H9 (cell line): ENCODE measurements at regions not wholly inside any gene's neighbourhood (a gene's known extent, or its start where the extent isn't known, plus 50 kb on each side); places are given as distances from the start of the nearest gene placed in this dataset.

ENCODE experiments used
- DNase-seq: peaks from one replicate; pipeline ENCODE4 v3.0.0-alpha.2; 2017
- H2AFZ ChIP-seq: one replicate; pipeline ENCODE4 v1.6.1; 2013; ENCODE audit warnings: mild to moderate bottlenecking, low read length, control low read depth, moderate library complexity
- H2AK5ac ChIP-seq: 2 replicates; pipeline ENCODE4 v1.6.1; 2013; ENCODE audit warnings: low read length, control low read depth, mixed read lengths; ENCODE audit not compliant: insufficient read length
- H2BK120ac ChIP-seq: one replicate; pipeline ENCODE4 v1.6.1; 2013; ENCODE audit warnings: low read depth, mild to moderate bottlenecking, low read length, control low read depth, inconsistent platforms; ENCODE audit not compliant: poor library complexity, severe bottlenecking
- H2BK12ac ChIP-seq: 2 replicates; pipeline ENCODE4 v1.6.1; 2013; ENCODE audit warnings: low read length, control low read depth, mixed read lengths, low read depth; ENCODE audit not compliant: insufficient read length
- H2BK15ac ChIP-seq: 2 replicates; pipeline ENCODE4 v1.6.1; 2013; ENCODE audit warnings: low read depth, low read length, control low read depth
- H2BK20ac ChIP-seq: one replicate; pipeline ENCODE4 v1.6.1; 2013; ENCODE audit warnings: low read depth, mild to moderate bottlenecking, low read length, control low read depth, inconsistent platforms; ENCODE audit not compliant: poor library complexity, severe bottlenecking
- H2BK5ac ChIP-seq: 2 replicates; pipeline ENCODE4 v1.6.1; 2013; ENCODE audit warnings: low read length, control low read depth, mixed read lengths; ENCODE audit not compliant: insufficient read length
- H3K14ac ChIP-seq: 2 replicates; pipeline ENCODE4 v1.6.1; 2013; ENCODE audit warnings: low read length, control low read depth; ENCODE audit not compliant: insufficient read depth
- H3K18ac ChIP-seq: 2 replicates; pipeline ENCODE4 v1.6.1; 2013; ENCODE audit warnings: low read depth, mild to moderate bottlenecking, mixed read lengths, low read length, control low read depth; ENCODE audit not compliant: insufficient read length
- H3K23ac ChIP-seq: 2 replicates; pipeline ENCODE4 v1.6.1; 2013; ENCODE audit warnings: low read length, control low read depth, mixed read lengths, low read depth; ENCODE audit not compliant: insufficient read length
- H3K23me2 ChIP-seq: 2 replicates; pipeline ENCODE4 v1.6.1; 2013; ENCODE audit warnings: low read depth, mild to moderate bottlenecking, mixed read lengths, low read length, control low read depth; ENCODE audit not compliant: insufficient read length, poor library complexity, severe bottlenecking
- H3K27ac ChIP-seq: 2 replicates; pipeline ENCODE4 v1.5.1; 2013; ENCODE audit warnings: low read length, control low read depth, mixed read lengths, low read depth; ENCODE audit not compliant: insufficient read length
- H3K27me3 ChIP-seq: 2 replicates; pipeline ENCODE4 v1.6.1; 2013; ENCODE audit warnings: low read length, control low read depth, inconsistent platforms; ENCODE audit not compliant: insufficient read depth
- H3K4ac ChIP-seq: 2 replicates; pipeline ENCODE4 v1.6.1; 2013; ENCODE audit warnings: low read depth, mild to moderate bottlenecking, control low read depth, inconsistent platforms, low read length, moderate library complexity
- H3K4me1 ChIP-seq: 2 replicates; pipeline ENCODE4 v1.6.1; 2013; ENCODE audit warnings: low read length, control low read depth, inconsistent platforms; ENCODE audit not compliant: insufficient read depth
- H3K4me2 ChIP-seq: 2 replicates; pipeline ENCODE4 v1.6.1; 2013; ENCODE audit warnings: low read length, control low read depth, mixed read lengths; ENCODE audit not compliant: insufficient read length, insufficient read depth
- H3K56ac ChIP-seq: 2 replicates; pipeline ENCODE4 v1.6.1; 2013; ENCODE audit warnings: low read depth, mild to moderate bottlenecking, mixed read lengths, low read length, control low read depth; ENCODE audit not compliant: insufficient read length
- H3K79me1 ChIP-seq: 2 replicates; pipeline ENCODE4 v1.6.1; 2013; ENCODE audit warnings: low read depth, mild to moderate bottlenecking, moderate library complexity, low read length, control low read depth, inconsistent platforms; ENCODE audit not compliant: insufficient read depth, poor library complexity, severe bottlenecking
- H3K79me2 ChIP-seq: 2 replicates; pipeline ENCODE4 v1.6.1; 2013; ENCODE audit warnings: low read length, control low read depth, inconsistent platforms; ENCODE audit not compliant: insufficient read depth
- H3K9ac ChIP-seq: 2 replicates; pipeline ENCODE4 v1.6.1; 2013; ENCODE audit warnings: low read length, control low read depth, mixed read lengths; ENCODE audit not compliant: insufficient read length; ENCODE audit errors: extremely low read depth
- H3K9me3 ChIP-seq: one replicate; pipeline ENCODE4 v1.6.1; 2013; ENCODE audit warnings: low read depth, low read length, inconsistent platforms; ENCODE audit not compliant: control insufficient read depth
- H3T11ph ChIP-seq: one replicate; pipeline ENCODE4 v1.6.1; 2013; ENCODE audit warnings: mild to moderate bottlenecking, low read length, control low read depth, inconsistent platforms
- H4K20me1 ChIP-seq: one replicate; pipeline ENCODE4 v1.6.1; 2013; ENCODE audit not compliant: control insufficient read depth, insufficient read length, insufficient read depth
- H4K5ac ChIP-seq: 2 replicates; pipeline ENCODE4 v1.6.1; 2013; ENCODE audit warnings: low read depth, mild to moderate bottlenecking, mixed read lengths, low read length, control low read depth; ENCODE audit not compliant: insufficient read length
- H4K8ac ChIP-seq: replicated peaks from 2 replicates; pipeline ENCODE4 v1.6.1; 2013; ENCODE audit warnings: low read length, control low read depth, mixed read lengths, low read depth; ENCODE audit not compliant: insufficient read length
- H4K91ac ChIP-seq: 2 replicates; pipeline ENCODE4 v1.6.1; 2013; ENCODE audit warnings: low read depth, mild to moderate bottlenecking, moderate library complexity, mixed read lengths, low read length, control low read depth; ENCODE audit not compliant: insufficient read length
- H3K27ac Mint-ChIP-seq, 3 experiments: 2 replicates in 2 of 3; 3 replicates in 1 of 3; pipeline ENCODE4 v1.8.0; 2020 to 2021; ENCODE audit warnings: mixed read lengths in 3 of 3, mild to moderate bottlenecking in 1 of 3, moderate library complexity in 1 of 3
- H3K27me3 Mint-ChIP-seq: 2 replicates; pipeline ENCODE4 v1.8.0; 2021; ENCODE audit warnings: low read depth, mild to moderate bottlenecking, moderate library complexity, mixed read lengths
- H3K36me3 Mint-ChIP-seq, 3 experiments: 2 replicates in 2 of 3; 3 replicates in 1 of 3; pipeline ENCODE4 v1.8.0; 2020 to 2021; ENCODE audit warnings: low read depth in 3 of 3, mixed read lengths in 3 of 3; ENCODE audit not compliant: insufficient read depth in 1 of 3
- H3K4me1 Mint-ChIP-seq, 2 experiments: 2 replicates each; pipeline ENCODE4 v1.8.0; 2020; ENCODE audit warnings: mixed read lengths in 2 of 2
- H3K4me3 Mint-ChIP-seq, 2 experiments: 2 replicates in 1 of 2; 3 replicates in 1 of 2; pipeline ENCODE4 v1.8.0; 2020 to 2021; ENCODE audit warnings: mild to moderate bottlenecking in 2 of 2, mixed read lengths in 2 of 2, moderate library complexity in 1 of 2
- H3K9me3 Mint-ChIP-seq, 2 experiments: 2 replicates in 1 of 2; 3 replicates in 1 of 2; pipeline ENCODE4 v1.8.0; 2020; ENCODE audit warnings: mild to moderate bottlenecking in 2 of 2, mixed read lengths in 2 of 2, moderate library complexity in 1 of 2
- WGBS: extraction: QIAGEN DNeasy Blood & Tissue Kit; methylation state at CpG from one replicate; pipeline ENCODE4 v1.1.7; 2013; ENCODE audit warnings: missing lambda C conversion rate, low lambda C conversion rate, mixed read lengths; ENCODE audit not compliant: insufficient read length; ENCODE audit errors: extremely low coverage; 5-methylcytosine and 5-hydroxymethylcytosine counted together
- TF ChIP-seq, protein P1 (sequence below): fragments of 200-600 bp; sonication (generic); conservative IDR thresholded peaks from 3 replicates; pipeline ENCODE4 v1.8.0; 2021; ENCODE audit warnings: antibody characterized with exemption, mild to moderate bottlenecking

DNA sequence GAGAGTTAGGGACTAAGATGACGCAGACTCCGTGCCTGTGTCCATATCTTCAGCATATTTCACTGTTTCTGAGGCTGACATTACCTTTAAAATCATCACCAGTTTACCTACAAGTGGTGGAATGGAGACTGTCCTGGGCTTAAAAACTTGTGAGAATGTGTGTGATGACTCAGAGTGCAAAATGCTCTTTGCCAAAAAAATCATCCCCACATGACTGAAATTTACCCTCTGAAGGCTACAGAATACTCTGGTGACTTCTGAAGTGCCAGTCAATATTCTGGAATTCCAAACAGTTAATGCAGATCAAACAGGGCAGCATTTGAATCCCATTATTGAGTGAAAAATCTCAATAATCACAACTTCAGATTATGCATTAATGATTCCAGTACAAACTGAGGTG is 901.4 kb downstream of the EFNB2 start:
- Histone ChIP-seq H4K5ac (no peak overlapping the region), H4K91ac (no peak overlapping the region), H2BK20ac (no peak overlapping the region), H4K20me1 (no peaks in the 10 kb centered on the region), H3K79me2 (no peaks in the 10 kb centered on the region), H2BK15ac (no peak overlapping the region), H2AK5ac (no peak overlapping the region), H2AFZ (no peak overlapping the region), H2BK5ac (no peak overlapping the region), H2BK120ac (no peak overlapping the region), H3T11ph (no peak overlapping the region), H3K27me3 (no peaks in the 10 kb centered on the region), H3K18ac (no peak overlapping the region), H3K4me1 (no peaks in the 10 kb centered on the region), H3K14ac (no peak overlapping the region), H3K27ac (no peak overlapping the region), H3K23ac (no peak overlapping the region), H3K56ac (no peak overlapping the region), H3K9me3 (no peaks in the 10 kb centered on the region), H3K9ac (no peak overlapping the region), H3K79me1 (no peaks in the 10 kb centered on the region), H3K23me2 (no peaks in the 10 kb centered on the region), H3K4ac (no peak overlapping the region), H3K4me2 (no peak overlapping the region), H4K8ac (no peak overlapping the region), H2BK12ac (no peak overlapping the region)
- no peaks in the 10 kb centered on the region for H3K36me3 Mint-ChIP-seq
- no peak overlapping the region for H3K27ac Mint-ChIP-seq
- H3K9me3 Mint-ChIP-seq, result peaks cover 0 to 3% of the 10 kb centered on the region in 2 experiments; a peak in 1 of 5 replicates
- WGBS, result no CpG with 5 or more reads among the region's 2 CpGs
- TF ChIP-seq, protein P1, sequence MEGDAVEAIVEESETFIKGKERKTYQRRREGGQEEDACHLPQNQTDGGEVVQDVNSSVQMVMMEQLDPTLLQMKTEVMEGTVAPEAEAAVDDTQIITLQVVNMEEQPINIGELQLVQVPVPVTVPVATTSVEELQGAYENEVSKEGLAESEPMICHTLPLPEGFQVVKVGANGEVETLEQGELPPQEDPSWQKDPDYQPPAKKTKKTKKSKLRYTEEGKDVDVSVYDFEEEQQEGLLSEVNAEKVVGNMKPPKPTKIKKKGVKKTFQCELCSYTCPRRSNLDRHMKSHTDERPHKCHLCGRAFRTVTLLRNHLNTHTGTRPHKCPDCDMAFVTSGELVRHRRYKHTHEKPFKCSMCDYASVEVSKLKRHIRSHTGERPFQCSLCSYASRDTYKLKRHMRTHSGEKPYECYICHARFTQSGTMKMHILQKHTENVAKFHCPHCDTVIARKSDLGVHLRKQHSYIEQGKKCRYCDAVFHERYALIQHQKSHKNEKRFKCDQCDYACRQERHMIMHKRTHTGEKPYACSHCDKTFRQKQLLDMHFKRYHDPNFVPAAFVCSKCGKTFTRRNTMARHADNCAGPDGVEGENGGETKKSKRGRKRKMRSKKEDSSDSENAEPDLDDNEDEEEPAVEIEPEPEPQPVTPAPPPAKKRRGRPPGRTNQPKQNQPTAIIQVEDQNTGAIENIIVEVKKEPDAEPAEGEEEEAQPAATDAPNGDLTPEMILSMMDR, result no peak
- no peak overlapping the region for H3K4me3 Mint-ChIP-seq
- H3K4me1 Mint-ChIP-seq, result no peaks in the 10 kb centered on the region
- DNase-seq, result no peak
- H3K27me3 Mint-ChIP-seq, result no peaks in the 10 kb centered on the region
